NCI-H1417 treated with DMSO at 0.1 percent for 48 hours (cell line): ENCODE measurements at regions not wholly inside any gene's neighbourhood (a gene's known extent, or its start where the extent isn't known, plus 50 kb on each side); places are given as distances from the start of the nearest gene placed in this dataset.

Experiments used
- DNase-seq: peaks from one replicate; lab custom pipeline; 2025; lab: John Stamatoyannopoulos, UW

DNA sequence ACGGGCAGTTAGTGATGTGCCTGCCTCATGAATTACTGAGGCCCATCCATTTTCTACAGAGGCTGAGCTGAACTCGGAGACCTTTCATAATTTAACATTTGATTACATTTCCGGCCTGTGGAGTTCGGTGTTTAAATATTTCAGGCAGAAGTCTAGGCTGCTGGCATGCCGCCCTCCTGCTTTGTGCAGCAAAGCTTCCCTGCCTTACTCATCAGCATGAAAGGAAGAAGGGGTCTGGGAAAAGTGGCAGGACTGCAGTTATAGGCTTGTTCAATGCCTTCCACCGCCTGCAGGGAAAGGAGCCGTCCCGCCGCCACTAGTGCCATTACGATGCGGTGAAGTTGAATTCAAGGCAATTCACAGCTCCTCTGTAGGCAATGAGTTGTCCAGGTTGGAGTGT lies 527.9 kb downstream of the NPHP4 start:
- no peak for DNase-seq

DNA sequence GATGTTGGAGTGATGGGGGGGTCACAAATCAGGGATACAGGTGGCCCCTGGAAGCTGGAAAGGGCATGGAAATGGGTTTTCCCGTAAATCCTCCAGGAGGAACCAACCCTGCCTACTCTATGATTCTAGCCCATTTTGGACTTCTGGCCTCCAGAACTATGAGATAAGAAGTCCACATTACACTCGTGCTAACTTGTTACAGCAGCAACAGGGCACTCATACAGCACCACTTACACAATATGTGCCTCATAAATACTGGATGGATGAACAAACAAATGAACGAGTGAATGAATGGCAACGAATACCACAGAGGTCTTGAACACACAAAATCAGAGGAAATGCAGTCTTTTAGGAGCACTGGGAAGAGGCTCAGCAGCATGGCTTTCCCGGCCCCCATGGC lies 531.3 kb downstream of the NPHP4 start:
- no peak for DNase-seq

DNA sequence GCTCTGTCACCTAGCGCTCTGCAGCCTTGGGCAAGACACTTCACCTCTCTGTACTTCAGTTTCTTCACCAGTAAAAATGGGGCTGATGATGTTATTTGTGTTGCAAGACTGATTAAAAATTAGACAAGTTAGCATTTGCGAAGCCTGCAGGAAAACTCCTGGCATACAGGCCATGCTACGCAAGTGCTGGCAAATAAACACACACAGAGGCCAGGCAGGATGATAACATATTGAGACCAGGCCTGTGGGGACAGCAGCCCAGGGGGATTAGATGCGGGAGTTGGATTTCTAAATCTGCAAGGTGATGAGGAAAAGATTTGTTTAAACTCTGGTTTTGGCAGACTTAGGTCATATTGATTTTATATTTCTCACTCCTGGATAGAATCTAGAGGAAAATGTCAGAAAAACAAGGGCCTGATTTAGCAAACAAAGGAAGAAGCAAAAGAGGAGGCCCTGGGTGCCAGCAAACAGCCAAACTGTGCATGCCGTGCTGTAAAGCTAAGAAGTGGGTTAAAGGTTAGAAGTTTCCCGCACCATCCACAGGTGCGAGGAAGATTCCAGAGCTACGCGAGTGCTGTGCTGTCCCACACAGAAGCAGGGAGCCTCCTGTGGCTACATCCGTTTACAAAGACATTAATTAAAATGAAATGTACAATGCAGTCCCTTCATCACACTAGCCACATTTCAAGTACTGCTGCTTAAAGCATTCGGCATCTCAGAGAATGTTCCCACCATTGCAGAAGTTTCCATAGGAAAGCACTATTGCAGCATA lies 532.2 kb downstream of the NPHP4 start:
- DNase-seq = no peak

DNA sequence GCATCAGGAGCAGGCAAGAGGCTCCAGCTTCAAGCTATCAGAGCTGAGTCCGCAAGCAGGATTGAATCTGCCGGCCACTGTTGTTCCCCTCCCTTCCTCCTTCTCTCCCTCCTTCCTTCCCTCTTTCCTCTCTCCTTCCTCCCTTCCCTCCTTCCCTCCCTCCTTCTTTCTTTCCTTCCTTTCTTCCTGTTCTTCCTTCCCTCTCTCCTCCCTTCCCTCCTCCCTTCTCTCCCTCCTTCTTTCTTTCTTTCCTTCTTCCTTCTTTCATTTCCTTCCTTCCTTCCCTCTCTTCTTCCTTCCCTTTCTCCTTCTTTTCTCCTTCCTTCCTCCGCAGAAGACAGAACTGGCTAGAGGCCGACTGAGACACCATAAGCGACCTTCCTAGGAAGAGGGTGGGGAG lies 534.0 kb downstream of the NPHP4 start:
- no peak for DNase-seq

DNA sequence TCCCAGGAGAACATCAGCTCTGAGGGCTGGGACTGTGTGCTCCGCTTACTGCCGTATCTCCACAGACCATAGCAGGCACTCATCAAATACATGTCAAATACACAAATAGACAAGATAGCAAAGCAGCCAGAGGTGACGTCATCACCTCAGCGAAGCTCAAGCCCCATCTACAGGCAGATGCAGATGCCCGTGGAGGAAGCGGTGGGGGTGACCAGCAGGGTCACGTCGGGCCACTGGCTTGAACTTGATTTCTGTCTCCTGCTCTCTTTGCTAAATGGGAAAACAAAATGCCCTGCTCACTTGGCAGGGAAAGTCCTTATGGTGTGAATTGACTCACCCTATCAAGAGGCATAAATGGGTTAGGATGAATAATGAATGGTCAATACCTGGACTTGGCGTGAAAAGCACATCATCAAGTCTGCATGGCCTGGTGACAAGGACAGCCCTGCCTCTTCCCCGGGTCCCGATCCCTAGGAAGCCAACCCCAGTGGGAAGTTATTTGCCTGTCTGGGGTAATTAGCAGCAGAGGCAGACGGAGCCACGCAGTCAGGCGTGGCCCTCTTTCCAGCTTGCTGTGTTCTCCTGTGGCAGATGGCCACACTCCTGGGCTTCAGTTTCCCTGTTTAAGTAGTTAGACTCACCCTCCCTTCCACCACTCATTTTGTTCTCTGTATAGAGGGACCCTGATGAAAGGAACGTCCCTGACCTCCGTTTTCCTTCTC lies 536.0 kb downstream of the NPHP4 start:
- DNase-seq = no peak

DNA sequence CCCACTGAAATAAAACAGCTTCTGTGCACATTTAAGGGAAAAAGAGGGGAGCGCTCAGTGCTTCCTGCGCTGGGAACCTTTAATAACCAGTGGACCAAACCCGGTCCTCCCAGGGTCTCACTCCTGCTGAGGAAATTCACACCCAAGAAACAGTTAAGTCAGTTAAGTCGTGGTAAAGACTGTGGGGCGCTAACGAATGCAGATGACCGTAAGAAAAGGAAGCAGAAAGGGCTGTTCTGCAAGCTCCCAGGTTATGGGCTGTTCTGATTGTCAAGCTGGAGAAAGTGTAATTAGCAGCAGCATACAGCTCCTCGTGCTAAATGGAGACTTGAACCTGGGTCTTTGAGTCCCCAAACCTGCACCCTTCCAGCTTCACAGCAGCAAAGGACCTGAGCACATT lies 536.6 kb downstream of the NPHP4 start:
- no peak for DNase-seq

DNA sequence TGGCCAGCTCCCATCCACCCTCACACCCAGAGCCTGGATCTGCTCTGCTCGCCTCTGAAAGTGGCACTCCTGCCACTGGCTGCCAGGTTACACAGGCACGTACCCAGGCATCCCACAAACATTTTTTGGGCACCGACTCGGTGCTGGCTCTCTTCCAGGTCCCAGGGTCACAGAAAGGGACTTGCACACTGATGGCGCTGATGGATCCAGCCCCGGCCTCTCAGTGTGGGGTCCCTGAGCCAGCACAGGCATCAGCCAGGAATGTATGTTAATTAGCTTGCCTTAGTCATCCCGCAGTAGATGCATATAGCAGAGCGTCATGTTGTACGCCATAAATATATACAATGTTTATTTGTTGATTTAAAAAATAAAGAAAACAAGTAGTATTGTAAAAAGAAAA lies 537.2 kb downstream of the NPHP4 start:
- DNase-seq = no peak

DNA sequence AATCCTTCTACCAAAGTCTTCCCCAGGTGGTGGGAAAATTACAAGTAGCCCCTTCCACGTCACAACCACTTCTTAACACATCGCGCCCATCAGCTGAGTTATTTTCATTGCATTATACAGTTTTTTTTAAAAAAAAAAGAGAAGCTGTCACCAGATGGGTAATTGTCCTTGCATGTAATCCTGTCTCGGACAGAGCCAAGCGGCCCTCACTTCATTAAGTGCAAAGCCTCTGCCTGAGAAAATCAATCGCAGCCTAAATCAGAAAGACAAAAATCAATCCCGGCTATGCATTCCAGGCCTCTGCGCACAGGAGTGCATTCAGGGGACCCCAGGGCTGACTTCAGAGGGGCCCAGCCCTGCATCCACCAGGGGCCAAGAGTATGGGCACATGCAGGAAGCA lies 538.9 kb downstream of the NPHP4 start:
- DNase-seq = no peak

DNA sequence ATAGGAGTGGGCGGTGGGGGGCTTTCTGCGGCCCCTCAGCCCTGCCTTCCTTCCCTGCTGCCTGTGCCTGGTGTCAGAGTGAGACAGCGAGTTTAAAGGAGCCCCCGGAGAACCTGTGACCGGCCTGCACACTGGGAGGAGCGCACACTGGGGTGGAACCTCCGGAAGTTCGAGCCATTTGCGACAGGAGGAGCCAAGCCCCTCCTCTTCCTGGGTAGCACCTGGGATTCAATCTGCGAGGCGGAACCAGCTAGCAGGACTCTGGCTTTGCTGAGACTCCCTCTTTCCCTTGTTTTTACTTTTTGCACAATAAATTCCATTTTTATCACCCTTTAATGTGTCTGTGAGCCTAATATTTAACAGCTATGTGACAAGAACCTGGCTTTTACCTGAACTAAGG lies 540.6 kb downstream of the NPHP4 start:
- no peak for DNase-seq

DNA sequence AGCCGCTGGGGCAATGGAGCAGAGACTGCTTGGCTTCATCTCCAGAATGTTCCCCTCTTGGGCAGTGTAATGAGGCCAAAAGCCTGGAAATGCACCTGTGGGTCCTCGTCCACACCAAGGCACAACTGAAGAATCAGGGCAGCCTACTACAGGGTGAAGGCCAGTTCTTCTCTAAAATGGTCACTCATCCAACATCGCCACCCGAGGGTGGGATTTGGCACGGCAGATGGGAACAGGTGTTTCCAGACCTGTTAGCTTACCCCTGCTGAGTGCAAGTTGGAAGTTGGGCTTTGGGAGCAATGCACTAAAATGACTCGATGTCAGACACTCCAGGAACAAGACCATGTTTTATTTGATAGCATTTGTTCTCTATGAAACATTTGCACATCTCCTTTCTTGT lies 543.7 kb downstream of the NPHP4 start:
- no peak for DNase-seq

DNA sequence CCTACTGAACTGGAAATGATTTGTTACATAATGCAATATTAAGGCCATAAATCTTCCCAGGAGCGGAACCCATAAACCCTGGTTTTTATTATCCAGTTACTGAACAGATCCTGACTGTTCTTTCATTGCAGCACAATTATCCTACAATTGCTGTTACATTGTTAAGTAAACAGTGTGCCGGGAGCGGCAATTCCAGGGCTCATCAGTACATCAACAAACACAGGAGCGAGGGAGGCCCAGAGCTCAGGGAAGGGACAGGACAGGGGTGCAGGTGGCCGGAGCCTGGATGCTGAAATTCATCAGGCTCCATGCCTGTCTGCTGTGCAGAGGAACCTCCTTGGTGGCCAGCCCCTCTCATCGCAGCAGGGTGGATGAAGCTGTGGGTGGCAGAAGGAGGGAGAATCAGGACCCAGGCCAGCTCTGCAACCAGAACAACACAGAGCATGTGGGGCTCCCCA lies 544.7 kb downstream of the NPHP4 start:
- peak; percentile 61 for DNase-seq

DNA sequence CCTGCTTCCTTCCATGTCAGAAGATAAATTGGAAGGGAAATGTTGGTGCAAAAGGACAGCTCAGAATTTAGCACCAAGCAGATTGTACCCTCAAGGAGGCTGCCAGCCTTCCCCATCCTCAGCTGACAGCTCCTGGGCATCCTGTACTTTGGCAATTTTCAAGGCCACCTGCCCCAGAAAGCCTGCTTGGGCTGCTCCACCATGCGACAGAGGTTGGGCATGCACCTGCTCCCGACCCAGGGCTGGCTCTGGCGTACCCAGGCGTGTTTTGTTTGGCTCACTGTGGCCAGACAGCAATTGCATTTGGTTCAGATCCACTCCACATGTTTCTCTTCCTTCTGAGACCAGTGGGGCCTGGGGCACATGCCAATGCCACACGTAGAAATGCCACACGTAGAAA lies 547.8 kb downstream of the NPHP4 start:
- no peak for DNase-seq

DNA sequence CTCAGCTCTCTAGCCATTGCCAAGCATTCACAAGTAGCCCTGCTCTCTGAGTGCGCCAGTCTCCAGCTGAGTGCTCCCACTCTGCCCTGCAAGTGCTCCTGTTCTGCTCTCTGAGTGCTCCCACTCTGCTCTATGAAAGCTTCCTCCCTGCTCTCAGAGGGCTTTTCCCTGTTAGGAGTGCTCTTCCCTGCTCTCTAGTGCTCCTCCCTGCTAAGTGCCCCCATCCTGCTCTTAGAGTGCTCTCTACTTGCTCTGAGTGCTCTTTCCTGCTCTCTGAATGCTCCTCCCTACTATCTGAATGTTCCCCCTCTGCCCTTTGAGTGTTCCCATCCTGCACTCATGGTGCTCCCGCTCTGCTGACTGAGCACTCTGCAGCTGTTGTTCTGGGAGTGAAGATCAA lies 555.4 kb downstream of the NPHP4 start:
- DNase-seq = no peak

DNA sequence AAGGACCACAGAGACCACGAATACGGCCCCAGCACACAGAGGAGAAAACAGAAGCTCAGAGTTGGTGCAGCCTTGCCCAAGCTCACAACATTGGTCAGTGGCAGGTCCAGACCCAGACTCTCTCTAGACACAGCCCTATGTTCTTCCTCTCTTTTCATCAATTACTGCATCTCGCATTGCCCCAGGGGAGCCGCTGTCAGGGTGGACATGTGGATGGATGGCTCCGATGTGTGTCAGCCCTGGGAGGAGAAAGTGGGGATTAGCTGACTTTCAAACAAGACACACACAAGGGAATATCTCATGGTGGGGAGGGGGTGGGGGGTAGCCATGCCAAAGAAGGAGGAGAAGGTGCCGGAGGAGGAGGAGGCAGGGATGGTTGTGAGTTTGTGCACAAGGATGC lies 556.8 kb downstream of the NPHP4 start:
- no peak for DNase-seq

DNA sequence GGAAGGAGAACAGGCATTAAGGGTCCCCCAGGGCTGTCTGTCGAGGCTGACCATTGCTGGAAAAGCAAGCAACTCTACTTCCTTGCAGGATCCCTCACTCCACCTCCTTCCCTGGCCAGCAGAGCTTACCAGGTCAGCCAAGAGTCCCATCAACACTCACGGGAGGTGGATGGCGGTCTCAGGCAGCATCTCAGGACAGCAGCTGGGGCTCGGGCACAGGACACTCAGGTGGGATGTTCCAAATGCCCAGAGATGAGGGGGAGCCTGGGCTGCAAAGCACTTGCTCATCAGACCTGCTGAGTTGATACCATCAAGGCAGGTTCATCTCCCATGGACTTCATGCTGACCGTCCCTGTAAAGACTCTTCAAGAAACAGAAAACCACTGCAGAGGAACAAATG lies 559.8 kb downstream of the NPHP4 start:
- no peak for DNase-seq

DNA sequence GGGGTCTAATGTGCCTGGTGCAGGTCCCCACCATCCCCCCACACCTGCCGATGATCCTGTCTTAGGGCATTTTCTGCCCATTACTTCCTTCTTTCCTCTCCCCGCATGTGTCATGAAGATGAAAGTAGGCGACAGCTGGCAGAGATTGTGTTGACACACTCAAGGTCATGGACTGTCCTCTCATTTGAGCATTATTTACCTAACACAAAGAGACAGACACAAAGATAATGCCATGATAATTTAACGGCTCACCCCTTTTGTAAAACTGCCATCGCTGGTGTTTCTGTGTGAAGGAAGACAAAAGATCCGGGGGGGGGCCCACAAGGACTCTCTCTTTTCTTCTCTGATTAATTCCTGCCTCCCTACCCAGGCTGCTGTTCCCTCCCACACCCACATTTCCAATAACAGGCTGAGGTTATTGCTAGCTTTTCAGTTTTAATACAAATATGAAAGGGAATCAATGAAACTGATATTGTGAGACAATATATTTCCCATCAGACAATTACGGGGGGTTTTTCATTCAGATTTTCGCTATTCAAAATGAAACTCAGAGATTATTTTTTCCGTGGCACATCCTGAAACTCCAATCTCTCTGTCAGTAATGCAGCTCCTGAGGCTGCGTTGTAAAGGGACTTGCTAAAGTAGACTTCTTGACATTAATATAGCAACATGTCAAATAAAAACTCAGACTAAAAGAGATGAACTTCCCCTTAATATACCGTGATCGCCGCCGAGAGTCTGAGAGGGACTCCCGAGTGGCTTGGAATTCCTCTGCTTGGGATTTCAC lies 561.1 kb downstream of the NPHP4 start:
- DNase-seq = peak; percentile 50

DNA sequence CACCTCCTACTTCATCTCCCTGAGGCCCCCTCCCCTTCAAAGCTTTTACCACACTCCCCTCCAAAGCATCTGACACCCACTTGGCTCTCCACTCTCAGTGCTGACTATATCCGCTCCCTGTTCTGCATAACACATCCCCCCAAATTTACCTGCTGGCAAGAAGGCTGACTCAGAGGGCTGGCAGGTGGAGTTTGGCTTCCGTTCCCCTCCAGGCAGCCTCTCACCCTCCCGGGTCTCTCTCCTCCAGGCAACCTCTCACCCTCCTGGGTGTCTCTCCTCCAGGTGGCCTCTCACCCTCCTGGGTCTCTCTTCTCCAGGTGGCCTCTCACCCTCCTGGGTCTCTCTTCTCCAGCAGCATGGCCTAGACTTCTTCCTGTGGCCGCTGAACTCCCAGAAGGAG lies 562.1 kb downstream of the NPHP4 start:
- no peak for DNase-seq

DNA sequence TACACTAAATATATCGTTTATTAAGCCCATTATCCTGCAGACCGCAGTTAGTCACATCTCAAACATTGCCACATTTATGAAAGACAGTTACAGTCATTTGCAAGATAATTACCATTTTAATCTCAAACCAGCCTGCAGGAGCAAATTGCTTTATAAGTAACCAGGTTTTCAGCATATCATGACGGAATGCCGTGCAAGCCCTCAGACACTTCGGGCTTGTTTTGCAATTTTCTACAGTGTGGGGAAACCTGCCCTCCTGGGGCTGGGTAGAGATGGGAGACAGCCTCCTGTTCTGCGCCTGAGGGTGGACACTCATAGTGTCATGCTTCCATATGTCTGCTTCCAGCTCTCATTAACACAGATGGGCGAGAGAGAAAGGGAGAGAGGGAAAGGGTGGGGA lies 563.9 kb downstream of the NPHP4 start:
- no peak for DNase-seq

DNA sequence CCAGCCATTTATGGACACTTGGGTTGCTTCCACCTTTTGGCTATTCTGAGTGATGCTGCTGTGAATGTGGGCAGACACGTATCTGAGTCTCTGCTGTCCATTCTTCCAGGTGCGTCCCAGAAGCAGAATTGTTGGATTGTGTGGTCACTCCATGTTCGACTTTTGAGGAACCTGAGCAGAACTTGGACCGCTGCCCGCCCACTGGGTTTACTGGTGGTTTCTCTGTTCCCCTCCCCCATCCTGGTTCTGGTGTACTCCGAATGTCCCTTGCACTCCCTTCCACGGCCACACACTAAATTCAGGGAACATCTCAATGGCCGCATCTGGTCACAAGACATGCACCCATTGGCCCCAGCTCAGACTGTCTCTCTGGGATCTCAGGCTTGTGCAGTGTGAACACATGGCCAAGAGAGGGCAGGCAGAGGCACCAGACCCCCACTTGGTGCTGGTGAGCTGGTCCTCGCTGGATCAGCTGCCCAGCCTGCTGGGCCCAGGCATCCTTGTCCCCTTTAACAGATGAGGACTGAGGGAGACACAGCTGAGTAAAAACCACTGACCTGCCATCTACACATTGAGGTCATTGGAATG lies 565.1 kb downstream of the NPHP4 start:
- no peak for DNase-seq

DNA sequence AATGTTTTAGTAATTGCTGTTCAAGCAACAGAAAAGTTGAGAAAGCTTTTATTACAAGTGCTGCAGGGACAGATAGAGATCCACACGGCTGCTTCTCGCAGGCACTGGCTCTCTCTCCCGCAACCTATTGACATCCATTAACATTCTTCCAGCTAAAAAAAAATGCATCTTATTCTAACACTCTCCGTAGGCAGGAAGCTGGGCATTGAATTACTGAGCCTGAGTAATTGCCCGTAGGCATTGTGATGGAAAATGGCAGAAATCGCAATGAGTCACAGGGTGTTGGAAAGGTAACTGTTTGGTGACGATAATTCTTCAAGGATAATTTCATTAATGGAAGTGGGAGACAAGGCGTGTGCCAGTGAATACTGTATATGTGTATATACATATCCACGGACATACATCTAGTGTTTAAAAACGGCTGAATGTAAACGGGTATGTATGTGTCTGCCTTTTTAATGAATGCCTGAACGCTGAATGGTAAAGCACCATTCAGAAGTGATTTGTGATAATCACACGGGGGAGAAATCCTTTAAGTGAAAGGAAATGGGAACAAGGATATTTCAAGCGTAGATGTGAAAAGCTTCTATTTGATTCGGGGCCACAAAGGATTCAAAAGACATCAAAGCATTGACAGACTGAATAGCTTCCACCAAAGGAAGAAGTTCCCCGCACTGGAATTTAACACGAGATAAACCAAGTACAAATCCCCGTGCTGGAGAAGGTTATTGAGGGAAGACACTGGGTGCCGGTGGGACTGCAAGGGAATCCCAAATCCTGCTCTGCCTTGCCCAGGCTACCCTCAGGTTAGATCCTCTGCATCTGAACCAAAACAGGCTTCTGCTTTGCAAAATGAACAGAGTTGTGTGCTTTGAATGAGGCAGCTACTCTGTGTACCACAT lies 567.2 kb downstream of the NPHP4 start:
- peak; percentile 28 for DNase-seq

DNA sequence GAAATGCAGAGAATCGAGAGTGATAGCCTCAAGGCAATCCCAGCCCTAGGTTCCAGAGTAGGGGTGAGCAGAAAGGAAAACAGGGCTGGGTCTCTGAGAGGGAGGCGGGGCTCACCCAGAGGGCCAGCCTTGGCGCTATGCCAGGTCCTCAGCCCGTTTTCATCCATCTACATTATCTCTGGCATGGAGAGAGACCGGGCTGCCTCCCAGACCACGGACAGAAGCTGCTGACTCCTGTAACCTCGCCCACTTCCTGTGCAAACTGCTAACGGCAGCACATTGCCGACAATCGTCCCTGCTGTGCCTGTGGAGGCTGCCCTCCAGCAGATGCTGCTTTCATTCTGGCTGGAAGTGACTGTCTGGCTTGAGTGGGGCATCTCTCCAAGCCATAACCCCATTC lies 569.1 kb downstream of the NPHP4 start:
- DNase-seq = peak; percentile 62
